ENCODE measurements at regions not wholly inside any gene's neighbourhood (a gene's known extent, or its start where the extent isn't known, plus 50 kb on each side); places are given as distances from the start of the nearest gene placed in this dataset.

DNA sequence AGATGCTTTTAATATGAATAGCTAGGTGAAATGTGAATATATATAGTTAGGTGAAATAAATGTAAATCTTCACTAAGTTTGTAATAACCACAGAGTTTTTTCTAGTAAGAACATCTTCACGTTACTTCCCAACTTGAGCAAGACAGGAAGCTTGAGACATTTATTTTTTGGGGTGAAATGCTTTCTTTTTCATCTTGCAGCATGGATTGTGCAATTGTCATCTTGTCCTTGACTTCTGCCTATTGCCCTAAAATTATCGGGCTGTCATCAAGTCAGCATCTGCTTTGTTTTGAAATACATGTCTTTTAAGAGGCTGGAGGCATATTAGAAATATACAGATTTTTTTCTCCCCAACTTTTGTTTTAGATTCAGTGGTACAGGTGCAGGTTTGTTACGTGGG lies 433.9 kb downstream of the PCNX1 start:
- no peak for DNase-seq (ENCODE audit: low spot score)
- TF ChIP-seq, protein P1, sequence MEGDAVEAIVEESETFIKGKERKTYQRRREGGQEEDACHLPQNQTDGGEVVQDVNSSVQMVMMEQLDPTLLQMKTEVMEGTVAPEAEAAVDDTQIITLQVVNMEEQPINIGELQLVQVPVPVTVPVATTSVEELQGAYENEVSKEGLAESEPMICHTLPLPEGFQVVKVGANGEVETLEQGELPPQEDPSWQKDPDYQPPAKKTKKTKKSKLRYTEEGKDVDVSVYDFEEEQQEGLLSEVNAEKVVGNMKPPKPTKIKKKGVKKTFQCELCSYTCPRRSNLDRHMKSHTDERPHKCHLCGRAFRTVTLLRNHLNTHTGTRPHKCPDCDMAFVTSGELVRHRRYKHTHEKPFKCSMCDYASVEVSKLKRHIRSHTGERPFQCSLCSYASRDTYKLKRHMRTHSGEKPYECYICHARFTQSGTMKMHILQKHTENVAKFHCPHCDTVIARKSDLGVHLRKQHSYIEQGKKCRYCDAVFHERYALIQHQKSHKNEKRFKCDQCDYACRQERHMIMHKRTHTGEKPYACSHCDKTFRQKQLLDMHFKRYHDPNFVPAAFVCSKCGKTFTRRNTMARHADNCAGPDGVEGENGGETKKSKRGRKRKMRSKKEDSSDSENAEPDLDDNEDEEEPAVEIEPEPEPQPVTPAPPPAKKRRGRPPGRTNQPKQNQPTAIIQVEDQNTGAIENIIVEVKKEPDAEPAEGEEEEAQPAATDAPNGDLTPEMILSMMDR (conservative IDR thresholded peaks at IDR 0.05; ENCODE audit: low read depth) = no peak
- H3K27ac ChIP-seq = no peak overlapping the region
- ChIA-PET POLR2A (ENCODE audit: low non-redundant PET) (no interaction called here), CTCF (no interaction called here)

DNA sequence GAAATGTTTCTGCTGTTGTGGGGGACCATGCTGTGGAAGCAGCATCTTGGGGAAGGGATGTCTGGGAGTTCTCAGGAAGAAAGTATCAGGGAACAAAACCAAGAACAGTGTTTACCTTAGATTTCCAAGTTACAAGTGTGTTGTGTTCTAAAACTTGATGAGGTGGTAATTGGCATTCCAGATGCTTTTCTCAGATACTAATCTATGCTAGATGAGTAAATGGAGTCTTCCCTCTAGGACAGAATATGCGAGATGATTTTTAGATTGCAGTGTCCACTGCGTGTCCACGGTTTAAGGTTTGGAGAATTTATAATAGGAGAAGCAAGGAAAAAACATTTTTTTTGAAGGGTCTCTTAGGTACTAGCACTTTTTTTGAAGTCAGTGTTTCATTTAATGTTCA lies 436.5 kb downstream of the PCNX1 start:
- POLR2A ChIA-PET (ENCODE audit: low non-redundant PET) = no interaction called here
- DNase-seq (ENCODE audit: low spot score) = no peak
- CTCF ChIA-PET = no interaction called here
- TF ChIP-seq, protein P1 (conservative IDR thresholded peaks at IDR 0.05; ENCODE audit: low read depth) = no peak
- H3K27ac ChIP-seq = no peak overlapping the region

- ChIA-PET POLR2A (ENCODE audit: low non-redundant PET) (no interaction called here), CTCF (interaction anchor here (0.6 kb wide), 1 partner anchor 282 kb away, joined by 3 read pairs; no protein-coding TSS in a partner anchor)
- DNase-seq (ENCODE audit: low spot score) = no peak
- TF ChIP-seq, protein P1 (conservative IDR thresholded peaks at IDR 0.05; ENCODE audit: low read depth) = no peak
- no peak overlapping the region for H3K27ac ChIP-seq
These were observed 437.2 kb downstream of the PCNX1 start for GRCh38 chr14:71344506-71344905.

DNA sequence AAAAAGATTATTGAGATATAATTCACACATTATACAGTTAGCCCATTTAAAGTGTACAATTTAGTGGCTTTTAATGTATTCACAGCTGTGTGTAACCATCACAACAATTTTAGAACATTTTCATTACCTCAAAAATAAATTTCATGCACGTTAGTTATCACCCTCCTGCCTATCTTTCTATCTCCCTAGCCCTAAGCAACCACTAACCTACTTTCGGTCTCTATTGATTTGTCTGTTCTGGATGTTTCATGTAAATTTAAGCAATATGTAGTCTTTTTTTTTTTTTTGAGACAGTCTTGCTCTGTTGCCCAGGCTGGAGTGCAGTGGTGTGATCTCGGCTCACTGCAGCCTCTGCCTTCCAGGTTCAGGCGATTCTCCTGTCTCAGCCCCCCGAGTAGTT lies 439.4 kb downstream of the PCNX1 start:
- no peak for DNase-seq (ENCODE audit: low spot score)
- ChIA-PET POLR2A (ENCODE audit: low non-redundant PET) (no interaction called here), CTCF (no interaction called here)
- no peak overlapping the region for H3K27ac ChIP-seq
- TF ChIP-seq, protein P1 (conservative IDR thresholded peaks at IDR 0.05; ENCODE audit: low read depth) = no peak

- ChIA-PET POLR2A (ENCODE audit: low non-redundant PET) (no interaction called here), CTCF (no interaction called here)
- no peak overlapping the region for H3K27ac ChIP-seq
- no peak for DNase-seq (ENCODE audit: low spot score)
- TF ChIP-seq, protein P1 (conservative IDR thresholded peaks at IDR 0.05; ENCODE audit: low read depth) = no peak
These were observed 441.1 kb downstream of the PCNX1 start for GRCh38 chr14:71348394-71348793.

- H3K27ac ChIP-seq = no peak overlapping the region
- ChIA-PET POLR2A (ENCODE audit: low non-redundant PET) (no interaction called here), CTCF (no interaction called here)
- TF ChIP-seq, protein P1 (conservative IDR thresholded peaks at IDR 0.05; ENCODE audit: low read depth) = no peak
- no peak for DNase-seq (ENCODE audit: low spot score)
These were observed 441.6 kb downstream of the PCNX1 start for GRCh38 chr14:71348817-71349216.

GRCh38 chr14:71354142-71354541 lies 446.9 kb downstream of the PCNX1 start:
- peak overlapping the region; percentile 64 for H3K27ac ChIP-seq
- CTCF ChIA-PET = no interaction called here
- TF ChIP-seq, protein P1 (conservative IDR thresholded peaks at IDR 0.05; ENCODE audit: low read depth) = no peak
- POLR2A ChIA-PET (ENCODE audit: low non-redundant PET) = no interaction called here
- no peak for DNase-seq (ENCODE audit: low spot score)
